DND-41 (cell line): ENCODE measurements at regions not wholly inside any gene's neighbourhood (a gene's known extent, or its start where the extent isn't known, plus 50 kb on each side); places are given as distances from the start of the nearest gene placed in this dataset.

Experiments used
- ATAC-seq: fragments of 200-7000 bp; cut with Tn5 transposase; 3 replicates; pipeline ENCODE4 v1.9.1; 2021; ENCODE audit warnings: low read depth; ENCODE audit not compliant: insufficient read depth
- DNase-seq: peaks from one replicate; pipeline ENCODE4 v3.0.0-alpha.2; 2020
- H2AFZ ChIP-seq: 2 replicates; pipeline ENCODE4 v1.6.0; 2012; ENCODE audit warnings: low read depth, low read length
- H3K27ac ChIP-seq: 2 replicates; pipeline ENCODE4 v1.5.1; 2012; ENCODE audit warnings: low read length, inconsistent platforms
- H3K27me3 ChIP-seq: fragments of 200-600 bp; sonication (generic); 2 replicates; pipeline ENCODE4 v1.6.0; 2012; ENCODE audit warnings: low read length, mild to moderate bottlenecking, inconsistent platforms; ENCODE audit not compliant: insufficient read depth, poor library complexity
- H3K36me3 ChIP-seq: 2 replicates; pipeline ENCODE4 v1.5.1; 2012; ENCODE audit warnings: low read length, inconsistent platforms; ENCODE audit not compliant: insufficient read depth
- H3K4me1 ChIP-seq: 2 replicates; pipeline ENCODE4 v1.5.1; 2012; ENCODE audit warnings: mild to moderate bottlenecking, low read length; ENCODE audit not compliant: insufficient read depth
- H3K4me2 ChIP-seq: 2 replicates; pipeline ENCODE4 v1.6.0; 2012; ENCODE audit warnings: mild to moderate bottlenecking, moderate library complexity, low read length, inconsistent platforms; ENCODE audit not compliant: insufficient read depth
- H3K4me3 ChIP-seq, 2 experiments: fragments of 200-600 bp in 1 of 2; shearing (Covaris generic) in 1 of 2; 2 replicates each; pipeline ENCODE4 v1.5.1; 2012 to 2016; ENCODE audit warnings: inconsistent platforms in 2 of 2, low read length in 2 of 2, mild to moderate bottlenecking in 2 of 2, low read depth in 1 of 2, moderate library complexity in 1 of 2
- H3K79me2 ChIP-seq: 2 replicates; pipeline ENCODE4 v1.6.0; 2012; ENCODE audit warnings: low read length, inconsistent platforms; ENCODE audit not compliant: insufficient read depth
- H3K9ac ChIP-seq: 2 replicates; pipeline ENCODE4 v1.6.0; 2012; ENCODE audit warnings: low read depth, mild to moderate bottlenecking, inconsistent platforms, low read length, moderate library complexity
- H3K9me3 ChIP-seq: 2 replicates; pipeline ENCODE4 v1.5.1; 2012; ENCODE audit warnings: low read length, moderate library complexity, mild to moderate bottlenecking, inconsistent platforms; ENCODE audit not compliant: insufficient read depth, severe bottlenecking
- H4K20me1 ChIP-seq: 2 replicates; pipeline ENCODE4 v1.6.0; 2012; ENCODE audit warnings: low read length; ENCODE audit not compliant: insufficient read depth
- CTCF ChIP-seq: IDR thresholded peaks from 2 replicates; pipeline ENCODE4 v1.5.1; 2012; ENCODE audit warnings: borderline replicate concordance, low read length, moderate library complexity, mild to moderate bottlenecking; ENCODE audit not compliant: poor library complexity, severe bottlenecking; ENCODE audit errors: extremely low read depth
- EZH2 ChIP-seq: IDR thresholded peaks from 3 replicates; pipeline ENCODE4 v1.6.1; 2012; ENCODE audit warnings: borderline replicate concordance, low read depth, mild to moderate bottlenecking, moderate library complexity, low read length, inconsistent platforms; ENCODE audit not compliant: severe bottlenecking

GRCh38 chr6:105515054-105515453 is 112.2 kb upstream of the PREP start:
- no peak for DNase-seq
- no peaks in the 10 kb centered on the region for H3K4me1 ChIP-seq

GRCh38 chr6:105514306-105514705 is 111.4 kb upstream of the PREP start:
- Histone ChIP-seq H3K27me3 (no peaks in the 10 kb centered on the region), H3K27ac (no peak overlapping the region), H3K4me2 (no peak overlapping the region), H3K9me3 (no peaks in the 10 kb centered on the region), H3K4me1 (no peaks in the 10 kb centered on the region), H3K9ac (no peak overlapping the region), H3K79me2 (no peaks in the 10 kb centered on the region), H3K36me3 (no peaks in the 10 kb centered on the region), H2AFZ (no peak overlapping the region), H4K20me1 (no peaks in the 10 kb centered on the region), H3K4me3 (no peak overlapping the region)
- TF ChIP-seq EZH2 (no peak), CTCF (no peak)
- ATAC-seq (no peak), DNase-seq (no peak)

More at GRCh38 chr6:105515054-105515453, 112.2 kb upstream of the PREP start:
- Histone ChIP-seq H3K9ac (no peak overlapping the region), H3K79me2 (no peaks in the 10 kb centered on the region), H2AFZ (no peak overlapping the region; the same call in 1 of the 2 replicates), H3K27ac (no peak overlapping the region), H3K27me3 (no peaks in the 10 kb centered on the region), H3K4me3 (no peak overlapping the region), H3K4me2 (no peak overlapping the region), H3K36me3 (no peaks in the 10 kb centered on the region), H3K9me3 (no peaks in the 10 kb centered on the region), H4K20me1 (no peaks in the 10 kb centered on the region)
- ATAC-seq = no peak
- TF ChIP-seq EZH2 (no peak), CTCF (no peak)

- Histone ChIP-seq H3K4me1 (no peaks in the 10 kb centered on the region), H3K9me3 (no peaks in the 10 kb centered on the region), H3K4me2 (no peak overlapping the region), H4K20me1 (no peaks in the 10 kb centered on the region), H3K27ac (no peak overlapping the region), H3K4me3 (no peak overlapping the region), H3K36me3 (no peaks in the 10 kb centered on the region), H3K9ac (no peak overlapping the region), H3K27me3 (no peaks in the 10 kb centered on the region), H2AFZ (no peak overlapping the region), H3K79me2 (no peaks in the 10 kb centered on the region)
- DNase-seq (no peak), ATAC-seq (no peak)
- TF ChIP-seq EZH2 (no peak), CTCF (no peak)
Observed at GRCh38 chr6:105511639-105512038, 108.8 kb upstream of the PREP start.

DNA sequence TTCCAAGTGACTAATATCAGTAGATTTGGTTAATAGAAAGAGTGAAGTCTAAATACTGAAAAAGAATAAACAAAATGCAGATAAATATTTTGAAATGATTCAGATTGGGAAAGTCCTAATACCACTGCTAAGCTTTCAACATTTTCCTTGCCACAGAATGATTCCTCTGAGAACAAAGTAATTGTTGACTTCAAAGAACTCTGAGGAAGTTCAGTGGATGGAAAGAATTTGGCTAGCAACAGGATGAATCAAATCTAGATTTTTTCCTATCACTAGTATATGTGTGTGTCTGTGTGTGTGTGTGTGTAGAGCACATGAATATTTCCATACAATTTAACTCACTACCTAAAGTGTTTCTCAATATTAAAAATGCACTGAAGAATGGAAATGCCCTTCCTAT is 107.9 kb upstream of the PREP start:
- H3K27me3 ChIP-seq = no peaks in the 10 kb centered on the region
- H4K20me1 ChIP-seq = no peaks in the 10 kb centered on the region
- H3K9me3 ChIP-seq = no peaks in the 10 kb centered on the region
- H3K4me2 ChIP-seq = no peak overlapping the region
- no peak for TF ChIP-seq EZH2
- no peak for TF ChIP-seq CTCF
- no peaks in the 10 kb centered on the region for H3K4me1 ChIP-seq
- no peak overlapping the region for H3K4me3 ChIP-seq
- H3K36me3 ChIP-seq = no peaks in the 10 kb centered on the region
- no peaks in the 10 kb centered on the region for H3K79me2 ChIP-seq
- H3K27ac ChIP-seq = no peak overlapping the region
- no peak overlapping the region for H3K9ac ChIP-seq
- DNase-seq = no peak
- no peak for ATAC-seq
- H2AFZ ChIP-seq = no peak overlapping the region
